Loucy (cell line): ENCODE measurements at regions not wholly inside any gene's neighbourhood (a gene's known extent, or its start where the extent isn't known, plus 50 kb on each side); places are given as distances from the start of the nearest gene placed in this dataset.

Source experiments
- H2AFZ ChIP-seq: fragments of 200-600 bp; sonication (generic); 2 replicates; pipeline ENCODE4 v1.6.0; 2016; ENCODE audit warnings: antibody characterized with exemption, mild to moderate bottlenecking, low read length, moderate library complexity
- H3F3A ChIP-seq: fragments of 200-600 bp; 2 replicates; pipeline ENCODE4 v1.6.0; 2016; ENCODE audit warnings: antibody characterized with exemption, low read depth, mild to moderate bottlenecking
- H3K27me3 ChIP-seq: fragments of 200-600 bp; sonication (generic); 2 replicates; pipeline ENCODE4 v1.6.1; 2014; ENCODE audit warnings: low read length, mild to moderate bottlenecking; ENCODE audit not compliant: insufficient read depth, poor library complexity, severe bottlenecking
- H3K36me3 ChIP-seq: fragments of 200-600 bp; sonication (generic); 2 replicates; pipeline ENCODE4 v1.6.1; 2016; ENCODE audit warnings: low read length; ENCODE audit not compliant: insufficient read depth
- H3K4me1 ChIP-seq: fragments of 200-600 bp; sonication (generic); 2 replicates; pipeline ENCODE4 v1.5.1; 2014; ENCODE audit warnings: low read length, mild to moderate bottlenecking; ENCODE audit not compliant: insufficient read depth, poor library complexity, severe bottlenecking
- H3K4me2 ChIP-seq: fragments of 200-600 bp; sonication (generic); 2 replicates; pipeline ENCODE4 v1.6.0; 2014; ENCODE audit warnings: antibody characterized with exemption, low read length, low read depth, mild to moderate bottlenecking; ENCODE audit not compliant: poor library complexity, severe bottlenecking
- H3K4me3 ChIP-seq: fragments of 200-600 bp; sonication (generic); 2 replicates; pipeline ENCODE4 v1.5.1; 2014; ENCODE audit warnings: low read length, mild to moderate bottlenecking, mixed read lengths; ENCODE audit not compliant: poor library complexity, severe bottlenecking
- H3K79me2 ChIP-seq: fragments of 200-600 bp; sonication (generic); 2 replicates; pipeline ENCODE4 v1.6.1; 2014; ENCODE audit warnings: low read length; ENCODE audit not compliant: insufficient read depth
- H3K9ac ChIP-seq: fragments of 200-600 bp; sonication (generic); 2 replicates; pipeline ENCODE4 v1.6.0; 2014; ENCODE audit warnings: mild to moderate bottlenecking, low read depth, low read length, moderate library complexity; ENCODE audit not compliant: poor library complexity, severe bottlenecking
- H3K9me2 ChIP-seq: fragments of 200-600 bp; sonication (generic); replicated peaks from 2 replicates; pipeline ENCODE4 v1.6.1; 2016; ENCODE audit warnings: low read depth, low read length, mixed read lengths
- H3K9me3 ChIP-seq: fragments of 200-600 bp; sonication (generic); 2 replicates; pipeline ENCODE4 v1.6.1; 2014; ENCODE audit warnings: mild to moderate bottlenecking, antibody characterized with exemption, low read length, low read depth; ENCODE audit not compliant: insufficient read depth
- H4K20me1 ChIP-seq: fragments of 200-600 bp; sonication (generic); 2 replicates; pipeline ENCODE4 v1.6.0; 2014; ENCODE audit warnings: antibody characterized with exemption, low read length, mild to moderate bottlenecking; ENCODE audit not compliant: insufficient read depth, poor library complexity, severe bottlenecking
- EZH2phosphoT487 ChIP-seq: fragments of 200-600 bp; IDR thresholded peaks from 2 replicates; pipeline ENCODE4 v1.6.1; 2018; ENCODE audit warnings: antibody characterized with exemption, mild to moderate bottlenecking, moderate library complexity, borderline replicate concordance
- TF ChIP-seq, protein P1 (sequence below): fragments of 200-600 bp; sonication (generic); conservative IDR thresholded peaks from 2 replicates; pipeline ENCODE4 v1.5.1; 2014; ENCODE audit warnings: mild to moderate bottlenecking, antibody characterized with exemption, low read length

DNA sequence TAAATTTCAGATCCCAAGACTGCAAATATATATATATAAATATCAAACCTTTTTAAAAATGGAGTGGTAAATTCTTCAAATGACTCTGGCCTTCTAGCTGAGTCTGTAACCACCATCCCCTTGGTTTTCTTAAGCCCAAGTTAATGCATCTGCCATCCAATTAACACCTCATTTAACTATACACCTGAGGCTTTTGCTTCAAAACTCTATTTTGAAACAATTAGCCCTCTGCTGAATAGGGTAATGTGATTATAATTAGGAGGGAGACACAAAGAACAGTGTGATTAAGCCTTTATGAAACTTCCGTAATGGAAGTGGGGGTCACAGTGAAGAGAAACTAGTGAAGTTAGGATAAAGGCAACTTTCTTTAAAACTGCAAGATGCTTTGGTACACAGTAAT lies 83.6 kb downstream of the GPR37 start:
- Histone ChIP-seq H2AFZ (no peak overlapping the region), H3K4me1 (no peaks in the 10 kb centered on the region), H3F3A (no peaks in the 10 kb centered on the region), H4K20me1 (no peaks in the 10 kb centered on the region), H3K79me2 (no peaks in the 10 kb centered on the region), H3K36me3 (no peaks in the 10 kb centered on the region), H3K9ac (no peak overlapping the region), H3K9me2 (no peaks in the 10 kb centered on the region), H3K4me3 (no peak overlapping the region), H3K27me3 (no peaks in the 10 kb centered on the region), H3K4me2 (no peak overlapping the region), H3K9me3 (no peaks in the 10 kb centered on the region)
- TF ChIP-seq, protein P1, sequence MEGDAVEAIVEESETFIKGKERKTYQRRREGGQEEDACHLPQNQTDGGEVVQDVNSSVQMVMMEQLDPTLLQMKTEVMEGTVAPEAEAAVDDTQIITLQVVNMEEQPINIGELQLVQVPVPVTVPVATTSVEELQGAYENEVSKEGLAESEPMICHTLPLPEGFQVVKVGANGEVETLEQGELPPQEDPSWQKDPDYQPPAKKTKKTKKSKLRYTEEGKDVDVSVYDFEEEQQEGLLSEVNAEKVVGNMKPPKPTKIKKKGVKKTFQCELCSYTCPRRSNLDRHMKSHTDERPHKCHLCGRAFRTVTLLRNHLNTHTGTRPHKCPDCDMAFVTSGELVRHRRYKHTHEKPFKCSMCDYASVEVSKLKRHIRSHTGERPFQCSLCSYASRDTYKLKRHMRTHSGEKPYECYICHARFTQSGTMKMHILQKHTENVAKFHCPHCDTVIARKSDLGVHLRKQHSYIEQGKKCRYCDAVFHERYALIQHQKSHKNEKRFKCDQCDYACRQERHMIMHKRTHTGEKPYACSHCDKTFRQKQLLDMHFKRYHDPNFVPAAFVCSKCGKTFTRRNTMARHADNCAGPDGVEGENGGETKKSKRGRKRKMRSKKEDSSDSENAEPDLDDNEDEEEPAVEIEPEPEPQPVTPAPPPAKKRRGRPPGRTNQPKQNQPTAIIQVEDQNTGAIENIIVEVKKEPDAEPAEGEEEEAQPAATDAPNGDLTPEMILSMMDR: no peak
- no peak for TF ChIP-seq EZH2phosphoT487

DNA sequence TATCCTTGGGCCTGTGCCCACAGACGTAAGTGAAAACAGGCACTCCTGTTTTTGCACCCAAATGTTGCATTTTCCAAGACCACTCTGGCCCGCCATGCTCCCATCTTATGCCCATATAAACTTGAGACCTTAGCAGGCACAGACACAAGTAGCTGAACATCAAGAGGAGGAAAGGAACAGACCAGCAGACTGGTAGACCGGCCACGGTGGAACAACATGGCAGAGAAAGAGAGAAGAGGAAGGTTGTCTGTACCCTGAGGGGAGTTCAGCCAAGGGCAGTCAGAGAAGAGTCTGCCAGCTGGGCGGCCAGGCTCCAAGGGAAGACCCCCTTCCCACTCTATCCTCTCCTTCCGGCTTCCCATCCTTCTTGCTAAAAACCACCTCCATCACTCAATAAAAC lies 85.3 kb downstream of the GPR37 start:
- TF ChIP-seq, protein P1: no peak
- no peak for TF ChIP-seq EZH2phosphoT487
- no peaks in the 10 kb centered on the region for H3K79me2 ChIP-seq
- no peaks in the 10 kb centered on the region for H3F3A ChIP-seq
- no peaks in the 10 kb centered on the region for H3K4me1 ChIP-seq
- H3K27me3 ChIP-seq: no peaks in the 10 kb centered on the region
- H2AFZ ChIP-seq: no peak overlapping the region
- no peaks in the 10 kb centered on the region for H3K9me2 ChIP-seq
- no peaks in the 10 kb centered on the region for H3K36me3 ChIP-seq
- H3K9ac ChIP-seq: no peak overlapping the region
- no peaks in the 10 kb centered on the region for H4K20me1 ChIP-seq
- no peak overlapping the region for H3K4me2 ChIP-seq
- no peak overlapping the region for H3K4me3 ChIP-seq
- no peaks in the 10 kb centered on the region for H3K9me3 ChIP-seq

DNA sequence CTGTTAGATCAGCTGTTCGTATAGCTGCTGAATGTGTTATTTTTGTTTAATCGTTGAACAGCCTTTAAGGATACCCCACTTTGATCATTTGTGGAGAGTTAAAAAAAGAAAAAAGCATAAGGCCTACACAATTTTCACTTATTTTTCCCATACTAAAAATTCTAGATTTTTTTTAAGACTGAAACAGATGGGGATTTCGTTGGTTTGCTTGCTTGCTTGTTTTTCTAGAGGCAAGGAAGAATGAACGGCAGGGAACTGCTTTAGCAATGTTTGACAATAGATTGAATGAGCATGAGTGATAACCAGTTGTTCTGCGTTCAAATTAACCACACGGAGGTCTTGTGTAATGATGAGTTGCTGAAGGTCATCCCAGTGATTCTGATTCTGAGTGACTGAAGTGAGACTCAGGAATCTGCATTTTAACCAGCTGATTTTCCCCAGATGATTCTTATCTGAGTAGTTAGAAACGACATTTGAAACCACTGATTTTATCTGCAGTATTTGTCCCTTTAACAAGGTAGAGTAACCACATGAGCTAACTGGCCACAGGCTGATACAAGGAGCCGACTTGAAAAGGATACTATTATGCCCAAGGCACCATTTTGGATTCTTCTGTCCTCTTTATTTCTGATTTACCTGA lies 85.9 kb downstream of the GPR37 start:
- H2AFZ ChIP-seq: no peak overlapping the region
- TF ChIP-seq, protein P1: no peak
- no peak for TF ChIP-seq EZH2phosphoT487

More for the DNA sequence above, 85.9 kb downstream of the GPR37 start:
- Histone ChIP-seq H3F3A (no peaks in the 10 kb centered on the region), H3K79me2 (no peaks in the 10 kb centered on the region), H3K9ac (no peak overlapping the region), H4K20me1 (no peaks in the 10 kb centered on the region), H3K36me3 (no peaks in the 10 kb centered on the region), H3K27me3 (no peaks in the 10 kb centered on the region), H3K9me3 (no peaks in the 10 kb centered on the region), H3K9me2 (no peaks in the 10 kb centered on the region), H3K4me1 (no peaks in the 10 kb centered on the region), H3K4me2 (no peak overlapping the region), H3K4me3 (no peak overlapping the region)
